Left ventricle myocardium superior (tissue), 1 donor: ENCODE measurements at regions not wholly inside any gene's neighbourhood (a gene's known extent, or its start where the extent isn't known, plus 50 kb on each side); places are given as distances from the start of the nearest gene placed in this dataset.
A peak's percentile ranks its signal among the peaks of the same experiment; 100 is the strongest.

ENCODE experiments used
- ATAC-seq: fragments of 200-7000 bp; cut with Tn5 transposase; one replicate; pipeline ENCODE4 v1.9.1; 2020; ENCODE audit warnings: mild to moderate bottlenecking, moderate library complexity
- DNase-seq: peaks from one replicate; pipeline ENCODE4 v3.0.0-alpha.2; 2020
- intact Hi-C: fragments of 100-400 bp; cut with micrococcal nuclease; formaldehyde crosslinking; loops from one replicate; pipeline ENCODE4 v1.11.0; 2022
- donor health status: DM: no; HTN: yes; CAD: no; lungs with severe emphysema.

- DNase-seq: no peak
- intact Hi-C loops: no loop called here
- ATAC-seq: no peak
Measured at GRCh38 chr5:35335752-35336151, 105.5 kb upstream of the PRLR start.

- DNase-seq: no peak
- no peak for ATAC-seq
- intact Hi-C loops: no loop called here
Measured at GRCh38 chr5:35333366-35333765, 103.1 kb upstream of the PRLR start.

GRCh38 chr5:35331956-35332950 lies 102.0 kb upstream of the PRLR start:
- intact Hi-C loops: no loop called here
- DNase-seq (no peak), ATAC-seq (no peak)

GRCh38 chr5:35325836-35326235 lies 95.5 kb upstream of the PRLR start:
- ATAC-seq: no peak

GRCh38 chr5:35324679-35325078 lies 94.4 kb upstream of the PRLR start:
- ATAC-seq (no peak), DNase-seq (no peak)
- intact Hi-C loops: no loop called here

More at GRCh38 chr5:35325836-35326235, 95.5 kb upstream of the PRLR start:
- DNase-seq: no peak
- intact Hi-C loops: no loop called here

- DNase-seq (no peak), ATAC-seq (no peak)
- intact Hi-C loops: no loop called here
Measured at GRCh38 chr5:35324201-35324600, 93.9 kb upstream of the PRLR start.

- intact Hi-C loops: no loop called here
- no peak for DNase-seq
- no peak for ATAC-seq
Measured at GRCh38 chr5:35320029-35320428, 89.7 kb upstream of the PRLR start.

GRCh38 chr5:35319333-35320002 lies 89.2 kb upstream of the PRLR start:
- intact Hi-C loops: no loop called here
- DNase-seq: peak; percentile 60
- ATAC-seq: no peak

DNA sequence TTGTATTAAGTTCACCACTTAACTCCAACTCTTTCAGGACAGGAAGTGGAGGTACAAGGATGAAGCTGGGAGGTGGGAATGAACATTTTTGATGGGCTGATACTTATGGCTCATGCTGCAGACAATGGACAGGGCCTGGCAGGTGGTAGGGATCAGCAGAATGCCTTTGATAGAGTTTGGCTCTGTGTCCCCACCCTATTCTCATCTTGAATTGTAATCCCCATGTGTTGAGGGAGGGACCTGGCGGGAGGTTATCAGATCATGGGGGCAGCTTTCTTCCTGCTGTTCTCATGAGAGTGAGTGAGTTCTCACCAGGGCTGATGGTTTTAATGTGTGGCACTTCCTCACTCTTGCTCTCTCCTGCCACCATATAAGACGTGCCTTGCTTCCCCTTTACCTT lies 87.3 kb upstream of the PRLR start:
- intact Hi-C loops: no loop called here
- no peak for ATAC-seq
- DNase-seq: no peak

GRCh38 chr5:35316611-35317274 lies 86.5 kb upstream of the PRLR start:
- ATAC-seq: no peak
- DNase-seq: no peak
- intact Hi-C loops: no loop called here

GRCh38 chr5:35313291-35313690 lies 83.0 kb upstream of the PRLR start:
- no peak for ATAC-seq
- intact Hi-C loops: no loop called here
- DNase-seq: no peak

GRCh38 chr5:35312267-35312666 lies 82.0 kb upstream of the PRLR start:
- DNase-seq: no peak
- no peak for ATAC-seq
- intact Hi-C loops: no loop called here

DNA sequence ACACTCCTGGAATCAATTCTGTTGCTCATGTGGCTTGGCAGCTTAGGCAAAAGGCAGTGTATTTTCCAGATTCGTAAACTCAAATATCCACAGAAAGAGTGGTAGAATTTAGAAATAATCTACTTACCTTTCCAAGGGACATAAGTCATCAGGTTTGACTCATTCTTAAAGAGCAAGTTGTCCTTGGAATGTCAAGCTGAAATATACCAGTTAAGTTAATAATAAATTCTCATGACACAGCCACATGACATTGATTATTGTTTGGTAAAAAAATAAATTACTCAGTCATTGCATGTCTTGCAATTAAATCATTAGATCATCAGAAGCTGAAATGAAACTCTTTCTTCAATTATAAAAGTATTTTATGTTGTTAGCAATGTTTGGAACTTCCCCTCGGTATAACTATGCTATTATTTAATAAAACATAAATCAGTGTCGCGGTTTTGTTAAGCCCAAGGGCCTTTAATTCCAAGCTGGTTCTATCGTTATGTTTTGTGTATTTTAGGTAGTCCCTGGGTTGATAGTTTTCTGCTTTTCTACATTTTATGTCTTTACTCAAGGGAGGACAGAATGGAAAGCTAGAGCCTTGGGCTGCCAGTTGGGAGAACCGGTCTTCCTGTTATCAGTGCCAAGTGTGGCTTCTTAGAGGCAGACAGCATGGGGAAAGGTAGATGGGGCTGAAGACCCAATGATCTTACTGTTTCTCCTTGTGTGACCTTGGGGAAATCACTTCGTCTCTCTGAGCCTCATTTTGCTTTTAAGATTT lies 79.3 kb upstream of the PRLR start:
- DNase-seq (no peak), ATAC-seq (no peak)
- intact Hi-C loops: no loop called here

DNA sequence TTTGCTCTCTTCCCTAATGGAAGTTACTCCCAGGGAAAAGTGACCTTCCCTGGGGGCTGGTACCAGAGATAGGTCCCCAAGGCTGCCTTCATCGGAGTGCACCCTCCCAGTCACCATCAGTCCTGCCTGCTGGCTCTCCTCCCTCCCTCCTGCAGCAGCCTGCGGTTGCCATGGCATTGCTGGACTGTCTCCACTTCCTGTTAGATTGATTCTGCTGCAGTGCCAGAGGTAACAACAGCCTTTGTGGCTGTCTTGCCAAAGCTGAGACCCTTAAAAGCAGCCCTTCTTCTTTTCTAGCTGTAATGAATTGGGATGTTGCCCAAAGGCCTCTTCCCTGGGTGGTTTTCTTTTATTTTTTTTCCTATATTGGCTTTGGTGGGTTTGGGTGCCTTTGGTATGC lies 78.1 kb upstream of the PRLR start:
- intact Hi-C loops: no loop called here
- ATAC-seq (no peak), DNase-seq (no peak)

DNA sequence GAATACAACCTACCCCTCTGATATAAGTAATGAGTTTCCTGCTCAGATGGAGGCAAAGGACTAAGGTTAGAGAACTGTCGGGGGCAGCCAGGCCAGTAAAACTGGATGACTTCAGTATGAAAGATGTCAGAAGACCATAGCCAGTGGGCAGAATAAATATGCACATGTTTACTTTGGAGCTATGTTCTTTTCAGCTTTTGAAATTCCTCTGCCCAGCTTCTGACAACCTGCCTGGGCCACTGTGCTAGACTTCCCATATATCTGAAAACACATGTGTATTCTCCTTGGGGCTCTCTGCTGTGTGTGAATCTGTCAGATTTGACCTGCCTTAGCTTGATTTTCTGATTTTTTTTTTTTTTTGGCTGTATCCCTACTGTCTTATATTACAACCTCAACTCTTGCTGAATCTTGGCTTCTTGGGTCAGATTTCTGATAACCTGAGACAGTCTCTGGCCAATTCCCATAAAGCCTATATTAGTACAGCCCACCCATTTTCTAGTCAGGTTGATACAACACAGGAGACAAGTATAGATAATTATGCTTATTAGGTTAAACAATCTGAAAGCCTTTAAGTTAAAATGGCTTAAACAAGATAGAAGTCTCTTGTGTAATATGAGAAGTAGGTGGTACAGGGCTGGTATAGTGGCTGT lies 76.6 kb upstream of the PRLR start:
- ATAC-seq (no peak), DNase-seq (no peak)
- intact Hi-C loops: no loop called here

DNA sequence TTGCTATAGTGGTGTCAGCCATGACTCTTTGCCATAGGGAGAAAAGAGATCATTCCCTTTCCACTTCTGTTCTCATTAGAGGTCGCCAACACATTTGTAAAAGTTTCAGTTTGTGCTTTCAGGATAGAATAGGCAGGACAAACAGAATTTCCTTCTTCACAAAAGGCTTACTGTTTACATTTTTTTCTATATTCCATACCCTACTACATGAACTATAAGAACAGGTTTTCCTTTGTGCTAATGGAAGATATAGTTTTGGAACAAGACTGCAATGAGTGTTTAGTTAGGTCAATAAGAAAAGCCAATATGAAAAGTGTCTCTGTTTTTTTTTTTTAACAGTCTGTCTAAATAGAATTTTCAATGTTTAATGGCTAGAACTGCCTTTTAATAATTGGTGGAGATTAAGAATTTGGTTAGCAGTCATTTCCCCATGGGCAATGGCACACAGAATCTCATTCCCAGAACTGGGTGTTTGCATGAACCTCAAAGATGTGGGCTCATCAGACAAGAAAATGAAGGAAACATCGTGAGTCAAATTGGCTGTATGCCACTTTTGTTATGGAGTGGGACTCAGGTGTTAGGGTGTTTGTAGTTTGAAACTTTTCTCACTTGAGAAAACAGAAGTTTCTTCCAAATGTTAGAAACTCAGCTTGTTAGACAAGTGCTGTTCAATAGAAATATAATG lies 75.2 kb upstream of the PRLR start:
- DNase-seq (no peak), ATAC-seq (no peak)
- intact Hi-C loops: no loop called here

- no peak for ATAC-seq
Measured at GRCh38 chr5:35304291-35304690, 74.0 kb upstream of the PRLR start.

GRCh38 chr5:35303152-35303551 lies 72.9 kb upstream of the PRLR start:
- ATAC-seq (no peak), DNase-seq (no peak)
- intact Hi-C loops: no loop called here

More at GRCh38 chr5:35304291-35304690, 74.0 kb upstream of the PRLR start:
- no peak for DNase-seq
- intact Hi-C loops: no loop called here
